Right forelimb (tissue), 1 donor: ENCODE measurements at regions not wholly inside any gene's neighbourhood (a gene's known extent, or its start where the extent isn't known, plus 50 kb on each side); places are given as distances from the start of the nearest gene placed in this dataset.

Experiments used
- DNase-seq: peaks from one replicate; pipeline ENCODE4 v3.0.0-alpha.2; 2018

GRCh38 chr21:41671212-41671762 lies 95.6 kb downstream of the RIPK4 start:
- DNase-seq = peak; percentile 25

- no peak for DNase-seq
Measured at GRCh38 chr21:41670056-41670805, 96.6 kb downstream of the RIPK4 start.

- no peak for DNase-seq
Measured at GRCh38 chr21:41669533-41669830, 97.4 kb downstream of the RIPK4 start.

- peak; percentile 13 for DNase-seq
Measured at GRCh38 chr21:41668686-41669532, 97.9 kb downstream of the RIPK4 start.

GRCh38 chr21:41668051-41668541 lies 98.8 kb downstream of the RIPK4 start:
- DNase-seq = peak; percentile 13

GRCh38 chr21:41667136-41667535 lies 99.7 kb downstream of the RIPK4 start:
- DNase-seq = peak; percentile 21

- peak; percentile 17 for DNase-seq
Measured at GRCh38 chr21:41666641-41667081, 100.2 kb downstream of the RIPK4 start.

- DNase-seq = peak; percentile 36
Measured at GRCh38 chr21:41665766-41666595, 100.9 kb downstream of the RIPK4 start.

GRCh38 chr21:41664881-41665765 lies 101.7 kb downstream of the RIPK4 start:
- peak; percentile 49 for DNase-seq

GRCh38 chr21:41663805-41664788 lies 102.8 kb downstream of the RIPK4 start:
- DNase-seq = peak; percentile 24

- DNase-seq = no peak
Measured at GRCh38 chr21:41662761-41663160, 104.1 kb downstream of the RIPK4 start.

- no peak for DNase-seq
Measured at GRCh38 chr21:41662161-41662560, 104.7 kb downstream of the RIPK4 start.

- no peak for DNase-seq
Measured at GRCh38 chr21:41660748-41661147, 106.1 kb downstream of the RIPK4 start.

- no peak for DNase-seq
Measured at GRCh38 chr21:41659791-41660560, 106.9 kb downstream of the RIPK4 start.

GRCh38 chr21:41656946-41657525 lies 109.8 kb downstream of the RIPK4 start:
- no peak for DNase-seq

GRCh38 chr21:41655259-41655658 lies 111.6 kb downstream of the RIPK4 start:
- no peak for DNase-seq

- no peak for DNase-seq
Measured at GRCh38 chr21:41653954-41654491, 112.8 kb downstream of the RIPK4 start.

GRCh38 chr21:41653243-41653953 lies 113.5 kb downstream of the RIPK4 start:
- no peak for DNase-seq
